Stimulated activated naive CD8-positive, alpha-beta T cell treated with anti-CD3 and anti-CD28 coated beads, Interleukin-15, Interleukin-2, amounts not matched to agents 100 U/mL and 50 U/mL, for 24 hours (primary cell): ENCODE measurements at regions not wholly inside any gene's neighbourhood (a gene's known extent, or its start where the extent isn't known, plus 50 kb on each side); places are given as distances from the start of the nearest gene placed in this dataset.

ENCODE experiments used
- ATAC-seq: fragments of 150-1000 bp; cut with Tn5 transposase; one replicate; pipeline ENCODE4 v1.10.0; 2021
- DNase-seq: peaks from one replicate; pipeline ENCODE4 v3.0.0; 2021

DNA sequence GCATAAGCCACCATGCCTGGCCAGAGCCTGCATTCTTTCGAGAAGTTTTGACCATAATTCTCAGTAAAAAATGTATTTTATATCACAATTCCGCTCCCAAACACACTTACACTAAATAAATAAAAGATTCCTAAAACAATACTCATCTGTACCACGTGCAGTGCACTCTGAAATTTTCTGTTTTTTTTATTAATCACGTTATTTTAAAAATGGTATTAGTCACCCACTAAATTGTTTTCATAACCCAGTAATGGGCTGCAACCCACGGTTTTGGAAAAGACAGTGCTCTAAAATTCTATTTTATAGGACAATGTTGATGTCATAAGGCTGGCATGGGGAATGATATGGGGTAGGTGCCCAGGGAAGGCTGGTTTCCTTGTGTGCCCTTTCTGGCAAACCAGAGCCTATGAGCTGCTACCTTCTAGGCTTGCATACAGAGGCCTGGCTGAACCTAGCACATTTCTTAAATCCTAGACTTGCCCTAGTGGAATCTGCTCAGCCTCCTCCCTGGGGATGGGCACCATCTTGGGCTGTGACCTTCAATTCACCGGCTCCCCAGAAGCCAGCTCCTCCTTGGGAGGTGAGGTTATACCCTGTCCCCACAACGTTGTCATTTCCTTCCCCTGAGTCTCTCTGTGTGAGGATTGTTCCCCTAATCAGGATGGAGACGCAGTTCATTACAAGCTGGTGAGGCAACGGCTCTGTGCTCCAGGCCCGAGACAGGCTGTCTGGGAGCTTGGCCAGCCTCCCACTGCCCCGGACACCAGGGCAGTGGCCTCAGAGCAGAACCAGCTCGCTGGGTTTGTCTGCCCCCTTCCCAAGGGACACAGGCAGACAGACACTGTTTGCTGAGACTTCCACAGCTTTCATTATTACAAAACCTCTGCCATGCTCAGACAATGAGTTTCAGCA, 116.5 kb upstream of the NAV2 start:
- ATAC-seq: no peak
- DNase-seq: no peak

DNA sequence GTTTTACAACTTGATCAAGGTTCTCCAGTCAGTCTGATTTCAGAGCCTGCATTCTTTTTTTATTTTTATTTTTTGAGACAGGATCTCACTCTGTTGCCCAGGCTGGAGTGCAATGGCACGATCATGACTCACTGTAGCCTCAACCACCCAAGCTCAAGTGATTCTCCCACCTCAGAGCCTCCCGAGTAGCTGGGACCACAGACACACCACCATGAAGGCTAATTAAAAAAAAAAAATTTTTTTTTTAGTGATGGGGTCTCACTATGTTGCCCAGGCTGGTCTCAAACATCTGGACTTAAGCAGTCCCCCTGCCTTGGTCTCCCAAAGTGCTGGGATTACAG, 117.2 kb upstream of the NAV2 start:
- no peak for ATAC-seq
- DNase-seq: no peak

DNA sequence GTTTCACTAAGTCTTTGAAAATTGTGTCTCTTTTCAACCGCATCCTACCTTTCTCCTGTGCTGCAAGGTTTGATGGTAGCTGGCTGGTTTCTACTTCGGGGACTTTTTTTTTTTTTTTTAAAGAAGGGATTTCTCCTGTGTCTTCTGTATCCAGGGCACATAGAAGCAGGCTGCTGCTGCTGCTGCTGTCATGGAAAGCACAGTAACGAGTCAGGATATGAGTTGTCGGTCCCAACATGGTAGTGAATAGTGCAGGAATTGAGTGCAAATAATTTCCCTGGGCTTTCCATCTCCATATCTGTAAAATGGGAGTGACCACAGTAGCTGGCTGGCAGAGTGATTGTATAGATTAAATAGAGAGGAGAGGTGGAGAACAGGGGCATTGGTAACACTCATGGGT, 118.3 kb upstream of the NAV2 start:
- no peak for ATAC-seq
- no peak for DNase-seq

DNA sequence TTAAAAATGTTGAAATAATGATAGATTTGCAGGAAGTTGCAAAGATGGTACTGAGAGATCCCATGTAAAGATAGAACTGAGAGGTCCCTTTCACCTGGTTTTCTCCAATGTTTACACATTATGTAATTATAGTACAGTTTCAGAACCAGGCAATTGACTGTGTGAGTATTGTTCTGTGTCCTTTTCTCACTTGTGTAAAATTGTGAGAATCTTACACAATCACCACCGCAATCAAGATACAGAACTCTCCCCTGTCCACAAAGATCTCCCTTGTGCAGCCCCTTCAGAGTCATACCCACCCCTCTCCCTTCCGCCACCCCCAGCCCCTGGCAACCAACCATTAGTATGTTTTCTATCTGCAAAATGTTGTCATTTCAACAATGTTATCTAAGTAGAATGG, 119.8 kb upstream of the NAV2 start:
- DNase-seq (no peak), ATAC-seq (no peak)

DNA sequence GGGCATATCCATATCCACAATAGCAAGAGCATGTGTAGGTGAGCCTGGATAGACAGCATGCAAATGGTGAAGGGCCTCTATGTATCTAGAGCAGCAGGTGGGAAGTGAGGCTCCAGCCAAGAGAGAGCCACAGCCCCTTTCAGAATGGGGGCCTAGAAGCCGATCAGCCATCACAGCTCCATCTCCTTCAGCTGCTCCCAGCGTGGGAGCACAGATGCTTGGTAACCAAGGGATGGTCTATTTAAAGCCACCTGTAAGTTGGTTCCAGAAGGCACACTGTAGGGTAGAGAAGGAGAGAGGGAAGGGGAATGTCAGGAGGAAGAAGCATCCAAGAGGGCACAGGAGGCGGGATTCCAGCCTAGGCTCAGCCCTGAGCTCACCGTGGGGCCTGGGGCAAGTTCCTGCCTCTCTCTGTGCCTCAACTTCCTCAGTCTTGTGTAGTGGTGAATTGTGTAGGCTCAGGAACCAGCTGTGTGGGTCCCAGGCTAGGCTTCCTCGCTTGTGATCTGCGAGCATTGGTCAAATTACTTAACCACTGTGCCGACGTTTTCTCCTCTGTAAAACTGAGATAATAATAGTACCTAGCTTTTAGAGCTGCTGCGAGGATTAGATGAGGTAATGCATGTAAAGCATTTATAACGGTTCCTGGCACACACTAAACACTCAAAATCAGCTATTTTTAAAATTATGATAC, 122.9 kb upstream of the NAV2 start:
- ATAC-seq (no peak), DNase-seq (no peak)

DNA sequence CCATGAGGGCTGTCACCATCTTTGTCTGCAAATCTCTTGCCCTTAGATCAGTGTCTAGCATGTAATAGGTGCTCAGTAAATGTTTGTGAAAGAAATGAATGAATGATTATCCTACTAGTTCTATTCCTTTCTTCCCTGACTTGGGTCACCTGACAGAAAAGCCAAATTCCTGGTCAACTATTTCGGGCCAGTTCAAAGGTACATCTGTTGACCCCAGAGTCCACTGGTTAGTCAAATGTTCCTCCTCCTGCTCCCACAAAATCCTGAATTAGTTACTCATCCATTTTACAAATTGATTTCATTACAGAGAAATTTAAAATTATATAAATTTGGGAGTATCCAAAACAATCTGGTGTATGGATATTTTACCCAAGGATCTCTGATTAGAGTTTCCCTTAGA, 124.7 kb upstream of the NAV2 start:
- ATAC-seq (no peak), DNase-seq (no peak)

DNA sequence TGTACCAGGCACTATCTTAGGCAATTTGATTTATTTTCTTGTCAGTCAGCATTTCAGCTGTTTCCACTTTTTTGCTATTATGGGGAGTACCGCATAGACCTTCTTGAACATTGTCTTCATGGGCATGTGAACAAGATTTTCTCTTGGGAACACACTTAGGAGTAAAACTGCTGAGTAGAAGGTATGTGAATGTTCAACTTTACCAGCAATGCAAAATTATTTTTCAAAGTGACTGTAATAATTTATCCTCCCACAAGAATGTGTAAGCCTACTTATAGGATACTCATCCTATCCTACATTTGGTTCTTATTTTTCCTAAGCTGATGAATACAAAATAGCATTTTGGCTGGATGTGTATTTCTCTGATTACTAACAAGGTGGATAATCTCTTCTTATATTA, 132.0 kb upstream of the NAV2 start:
- ATAC-seq (no peak), DNase-seq (no peak)

DNA sequence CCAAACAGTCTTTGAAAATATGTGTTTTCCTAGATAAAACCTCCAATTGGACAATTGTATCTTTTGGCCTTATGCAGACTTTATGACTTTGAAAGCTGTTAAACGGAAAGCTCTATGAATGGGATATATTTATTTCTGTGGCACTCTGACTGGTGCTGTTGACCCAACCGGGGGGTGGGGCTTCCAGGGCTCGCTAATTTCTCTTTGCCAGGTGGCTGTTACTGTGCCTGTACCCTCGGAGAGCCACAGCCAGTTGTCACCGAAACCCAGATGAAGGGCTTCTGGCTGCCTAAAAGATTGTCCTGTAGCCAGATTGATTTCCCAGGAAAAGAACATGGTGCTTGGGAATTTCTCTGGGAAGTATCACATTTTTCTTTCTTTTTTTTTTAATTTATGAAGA, 132.7 kb upstream of the NAV2 start:
- ATAC-seq: no peak
- DNase-seq: no peak

DNA sequence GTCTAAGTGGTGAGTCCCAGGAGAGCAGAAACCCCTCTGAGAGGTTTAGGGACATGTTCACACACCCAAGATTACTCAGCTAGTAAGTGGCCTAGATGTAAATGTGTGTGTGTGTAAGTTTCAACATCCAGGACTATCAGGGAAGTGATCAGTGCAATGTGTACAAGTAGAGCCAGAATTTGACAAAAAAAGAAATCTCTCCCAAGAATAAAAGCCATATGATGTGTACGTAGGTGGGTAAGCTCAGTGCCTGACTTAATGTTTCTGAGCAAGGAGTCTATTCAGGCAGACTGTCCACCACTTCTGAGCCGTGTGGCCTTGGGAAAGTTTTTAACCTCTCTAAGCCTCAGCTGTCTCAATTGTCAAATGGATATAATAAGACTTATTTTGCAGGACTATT, 133.8 kb upstream of the NAV2 start:
- ATAC-seq: no peak
- no peak for DNase-seq

DNA sequence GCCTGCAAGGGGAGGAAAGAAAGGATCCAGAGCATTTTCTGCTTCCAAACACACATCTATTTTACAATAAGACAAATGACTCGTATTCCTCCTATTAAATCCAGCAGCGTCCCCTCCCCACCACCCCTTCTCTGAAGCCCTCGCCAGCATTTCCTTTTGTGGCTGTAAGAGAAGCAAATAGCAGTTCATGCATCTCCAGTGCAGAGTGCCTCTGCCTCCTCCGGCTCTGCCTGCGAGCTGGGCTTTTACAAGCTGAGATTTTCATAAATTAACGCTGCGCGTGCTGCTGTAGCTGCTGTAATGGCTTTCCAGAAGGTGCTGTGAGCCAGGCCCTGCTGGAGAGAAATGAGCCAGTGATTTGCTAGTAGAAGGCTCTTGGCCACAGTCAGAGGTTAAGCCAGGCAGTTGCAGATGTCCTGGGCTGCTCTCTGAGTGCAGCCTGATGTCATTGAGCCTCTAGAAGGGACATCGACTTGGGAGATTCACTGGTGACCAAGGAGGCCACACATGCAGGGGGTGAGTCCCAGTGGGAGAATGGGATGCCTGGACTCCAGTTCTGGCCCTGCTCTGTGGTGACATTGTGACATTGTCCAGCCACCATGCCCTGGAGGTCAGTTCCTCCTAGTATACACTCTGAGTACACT, 134.5 kb upstream of the NAV2 start:
- DNase-seq (no peak), ATAC-seq (no peak)

DNA sequence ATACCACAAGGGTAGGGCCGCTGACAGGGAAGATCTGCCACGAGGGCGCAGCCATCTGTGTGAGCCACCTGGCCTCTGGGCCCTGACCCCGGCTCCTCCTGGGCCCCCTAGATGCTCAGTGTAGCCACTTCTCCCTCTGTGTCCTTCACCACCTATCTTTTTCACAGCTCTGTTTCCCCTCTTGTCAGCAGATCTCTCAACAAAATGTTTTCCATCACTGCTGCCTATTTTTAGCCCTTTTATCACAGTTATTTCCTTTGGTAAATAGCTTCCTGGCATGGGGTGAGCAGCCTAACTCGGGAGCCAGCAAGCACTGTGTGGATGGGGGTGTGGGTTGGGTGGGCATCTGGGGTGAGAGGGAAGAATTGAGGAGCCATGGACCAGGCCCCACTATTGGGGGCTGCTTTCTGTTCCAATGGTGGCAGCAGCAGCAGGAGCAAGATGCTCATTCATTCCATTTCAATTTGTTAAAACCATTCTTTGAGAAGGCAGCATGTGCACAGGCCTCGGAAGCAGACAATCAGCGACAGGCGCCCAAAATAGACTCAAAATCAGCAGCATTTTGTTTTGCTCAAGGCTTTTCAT, 135.2 kb upstream of the NAV2 start:
- ATAC-seq (no peak), DNase-seq (no peak)

DNA sequence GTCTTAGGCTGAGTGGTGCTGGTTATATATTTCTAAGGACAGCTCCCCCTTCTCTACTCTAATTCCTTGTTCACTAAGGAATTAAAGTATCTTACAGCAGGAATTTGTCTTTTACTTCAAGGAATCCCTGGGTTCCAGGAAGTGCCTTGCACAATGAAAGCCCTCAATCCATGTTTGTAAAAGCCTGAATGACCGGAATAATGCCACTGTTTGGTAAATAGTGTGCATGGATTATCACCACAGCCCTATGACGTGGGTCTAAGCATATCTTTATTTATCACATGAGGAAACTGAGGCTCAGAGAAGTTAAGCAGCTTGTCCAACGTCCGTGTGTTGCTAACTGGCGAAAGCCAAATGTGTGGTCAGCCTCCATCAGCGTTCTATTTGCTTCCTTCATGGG, 135.7 kb upstream of the NAV2 start:
- no peak for ATAC-seq
- no peak for DNase-seq

DNA sequence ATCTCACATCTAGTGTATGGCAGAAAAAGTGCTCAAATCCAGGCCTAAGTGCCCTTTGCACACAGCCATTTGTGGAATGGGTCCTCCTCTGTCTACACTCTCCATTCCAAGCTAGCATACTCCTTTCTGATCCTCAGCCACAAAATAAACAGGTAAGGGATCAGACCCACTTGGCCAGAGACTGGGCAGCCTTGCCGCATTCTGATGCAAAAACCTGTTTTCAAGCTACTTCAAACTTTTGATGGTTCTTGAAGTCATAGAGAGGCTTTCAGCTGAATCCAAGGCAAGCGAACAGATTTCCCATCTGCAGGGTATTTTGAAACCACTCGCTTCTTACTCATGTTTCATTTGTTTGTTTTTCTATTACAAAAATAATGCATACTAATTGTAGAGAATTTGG, 136.6 kb upstream of the NAV2 start:
- DNase-seq (no peak), ATAC-seq (no peak)

DNA sequence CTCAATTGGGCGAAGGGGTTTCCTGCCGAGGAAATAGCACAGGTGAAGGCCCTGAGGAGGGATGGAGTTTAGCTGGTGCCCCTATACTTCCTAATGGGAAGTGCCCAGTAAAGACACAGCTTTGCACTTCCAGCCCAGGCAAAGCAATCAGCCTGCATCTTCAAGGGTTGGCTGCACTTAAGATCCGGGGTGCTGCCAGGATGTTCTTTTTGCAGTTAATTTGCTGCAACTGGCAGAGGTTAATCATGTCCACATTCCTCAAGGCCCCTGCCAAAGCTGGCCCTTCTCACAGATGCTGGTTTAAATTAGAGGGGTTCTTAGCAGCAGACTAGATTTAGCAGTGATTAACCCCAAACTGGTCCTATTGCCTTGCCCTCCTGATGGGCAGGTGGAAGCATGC, 137.7 kb upstream of the NAV2 start:
- no peak for ATAC-seq
- no peak for DNase-seq

DNA sequence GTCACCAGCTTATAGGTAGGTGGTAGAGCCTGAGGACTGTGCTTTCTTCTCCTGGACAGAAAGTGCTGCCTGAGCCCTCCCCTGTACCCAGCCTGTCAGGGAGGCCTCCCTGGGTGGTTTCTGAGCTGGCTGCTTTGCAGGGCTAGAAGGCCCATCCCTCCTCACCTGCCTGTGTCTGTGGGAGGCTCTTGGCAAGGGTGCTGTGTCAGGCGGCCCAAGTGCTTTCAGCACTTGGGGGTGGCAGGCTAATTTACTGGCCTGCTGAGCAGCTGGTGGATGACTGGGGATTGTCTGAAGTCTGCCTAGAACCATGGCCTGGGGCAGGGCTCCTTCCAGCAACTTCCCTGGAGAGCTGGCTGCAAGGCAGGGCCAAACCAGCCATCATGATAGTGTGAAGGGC, 139.0 kb upstream of the NAV2 start:
- ATAC-seq: no peak
- DNase-seq: no peak

DNA sequence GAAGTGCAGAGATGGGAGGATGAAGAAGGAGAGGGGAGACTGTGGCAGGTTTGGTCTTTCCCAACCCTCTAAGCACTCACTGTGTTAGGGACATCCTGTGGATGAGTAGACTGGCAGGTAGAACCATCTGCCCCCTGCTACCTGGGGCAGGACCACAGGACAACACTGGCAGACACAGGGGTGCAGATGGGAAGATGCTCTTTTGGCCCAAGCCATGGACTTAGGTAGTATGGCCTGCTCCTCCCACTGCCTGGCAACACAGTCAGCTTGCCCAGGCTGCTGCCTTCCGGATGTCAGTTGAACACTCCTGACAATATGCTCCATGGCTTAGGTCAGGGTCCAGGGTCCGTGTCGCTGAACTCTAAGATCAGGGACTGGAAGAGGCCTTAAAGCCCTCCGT, 140.7 kb upstream of the NAV2 start:
- no peak for ATAC-seq
- DNase-seq: no peak

DNA sequence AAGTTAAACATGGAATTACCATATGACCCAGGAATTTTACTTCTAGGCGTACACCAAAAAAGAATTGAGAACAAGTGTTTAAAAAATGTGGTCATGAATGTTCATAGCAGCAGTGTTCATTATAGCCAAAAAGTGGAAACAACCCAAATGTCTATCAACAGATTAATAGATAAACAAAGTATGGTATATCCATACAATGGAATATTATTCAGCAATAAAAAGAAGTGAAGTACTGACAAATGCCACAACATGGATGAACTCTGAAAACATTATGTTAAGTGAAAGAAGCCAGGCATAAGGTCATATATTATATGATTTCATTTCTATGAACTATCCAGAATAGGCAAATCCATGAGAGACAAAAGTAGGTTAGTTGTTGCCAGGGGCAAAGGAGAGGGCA, 141.7 kb upstream of the NAV2 start:
- DNase-seq (no peak), ATAC-seq (no peak)

DNA sequence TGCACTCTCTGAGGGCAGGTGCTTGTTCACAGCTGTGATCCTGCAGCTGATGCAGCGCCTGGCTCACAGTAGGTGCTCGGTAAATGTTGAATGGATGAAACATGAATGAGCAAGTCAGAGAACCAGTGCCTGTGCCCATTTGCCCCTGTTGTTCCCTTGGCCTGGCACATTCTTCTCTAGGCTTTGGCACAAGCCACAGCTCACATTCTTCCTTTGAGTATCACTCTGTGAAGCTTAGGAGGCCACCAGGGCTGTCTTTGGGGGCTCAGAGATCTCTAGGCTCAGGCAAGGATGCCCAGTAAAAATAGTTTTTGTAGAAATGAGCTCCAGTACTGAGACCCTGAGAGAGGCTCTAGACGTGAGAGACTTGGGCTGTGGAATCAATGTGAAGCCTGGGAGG, 144.6 kb upstream of the NAV2 start:
- ATAC-seq (no peak), DNase-seq (no peak)

DNA sequence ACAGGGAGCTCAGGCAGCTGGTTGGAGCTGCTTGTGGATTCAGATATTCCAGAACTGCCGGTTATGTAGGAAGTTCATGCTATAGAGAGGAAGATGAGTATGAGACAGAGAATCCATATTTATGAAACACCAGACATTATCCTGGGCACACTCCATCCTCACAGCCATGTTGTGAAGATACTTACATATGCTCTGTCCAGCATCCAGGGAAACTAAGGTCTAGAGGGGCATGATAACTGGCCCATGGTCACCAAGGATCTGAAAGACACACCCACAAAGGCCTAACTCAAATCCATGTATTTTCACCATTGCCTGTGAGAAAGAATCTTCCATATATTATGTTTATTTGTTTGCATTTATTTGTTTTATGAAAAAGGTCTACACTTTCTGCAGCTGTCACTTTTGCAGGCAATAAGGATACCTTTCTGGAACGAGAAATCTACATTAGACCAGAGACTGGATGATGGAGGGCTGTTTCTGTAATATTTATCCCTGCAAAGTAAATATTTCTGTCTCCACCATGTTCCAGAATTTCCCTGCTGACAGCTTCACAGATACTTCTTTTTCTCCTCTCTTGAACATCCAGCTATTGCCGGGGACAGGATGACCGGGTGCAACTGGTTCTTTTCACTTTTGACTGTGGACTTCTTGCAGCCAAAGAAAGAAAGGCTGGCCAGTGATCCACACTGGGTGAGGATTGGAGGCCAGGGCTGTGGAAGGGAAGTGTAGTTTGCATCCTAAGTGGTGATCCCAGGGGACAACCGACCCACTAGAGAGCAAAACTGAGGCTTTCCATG, 145.9 kb upstream of the NAV2 start:
- DNase-seq: no peak
- no peak for ATAC-seq

DNA sequence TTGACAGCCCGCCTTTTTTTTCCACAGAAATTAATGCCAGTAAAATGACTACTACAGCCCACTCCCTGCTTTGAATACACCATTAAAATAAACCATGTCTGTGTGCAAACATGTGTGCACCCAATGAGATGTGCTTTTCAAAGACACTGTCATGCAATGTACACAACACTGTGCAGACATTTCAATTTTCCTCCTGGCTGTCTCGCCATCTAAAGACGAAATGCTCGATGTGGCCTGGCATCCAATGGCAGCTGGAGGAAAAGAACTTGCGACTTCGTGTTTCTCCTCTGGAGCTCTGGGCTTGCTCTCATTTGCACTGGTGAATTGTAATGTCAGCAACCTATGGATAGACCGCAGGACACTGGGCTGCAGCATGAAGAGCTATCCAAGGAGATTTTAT, 147.0 kb upstream of the NAV2 start:
- ATAC-seq: no peak
- no peak for DNase-seq

DNA sequence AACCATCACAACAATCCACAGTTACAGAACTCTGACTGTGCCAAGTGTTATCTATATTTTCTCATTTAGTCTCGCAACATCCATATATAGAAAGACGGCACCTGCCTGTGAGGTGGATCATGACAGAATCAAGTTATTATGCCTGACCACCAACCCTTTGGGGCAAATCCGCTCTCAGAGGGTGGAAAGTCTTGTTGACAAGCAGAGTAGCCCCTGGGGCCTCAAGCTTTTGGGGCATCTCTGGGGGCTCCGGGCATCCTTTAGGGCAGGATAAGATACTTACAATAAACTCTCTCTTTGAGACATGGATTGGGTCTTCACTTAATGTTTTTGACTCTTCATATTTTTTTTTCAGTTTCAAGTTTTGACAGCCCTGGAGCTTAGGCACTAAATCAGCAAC, 150.5 kb upstream of the NAV2 start:
- DNase-seq: no peak

DNA sequence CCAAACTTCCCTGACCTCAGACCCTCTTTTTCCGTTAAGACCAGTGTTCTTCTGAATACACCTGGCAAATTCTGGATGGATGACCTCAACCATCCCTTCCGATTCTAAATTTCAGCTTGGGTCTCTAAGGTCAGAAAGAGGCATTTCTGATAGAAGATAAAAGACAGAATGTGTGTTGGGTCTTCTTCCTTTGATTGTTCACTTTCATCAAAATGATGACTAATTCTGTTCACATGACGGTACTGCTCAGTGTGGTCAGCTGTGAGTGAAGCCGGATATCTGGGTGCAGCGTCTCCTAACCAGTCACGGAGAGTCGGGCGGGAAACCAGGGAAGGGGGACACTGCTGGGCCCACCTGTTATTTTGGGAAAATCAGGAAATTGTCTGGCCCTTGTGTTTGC, 151.6 kb upstream of the NAV2 start:
- no peak for ATAC-seq
- DNase-seq: no peak

More for the DNA sequence above, 150.5 kb upstream of the NAV2 start:
- ATAC-seq: no peak
